ENCODE measurements at regions not wholly inside any gene's neighbourhood (a gene's known extent, or its start where the extent isn't known, plus 50 kb on each side); places are given as distances from the start of the nearest gene placed in this dataset.

GRCh38 chr20:56724241-56724757, 95.2 kb downstream of the TFAP2C start:
- H3K4me1 Mint-ChIP-seq (ENCODE audit: low read depth, unreplicated experiment): no peaks in the 10 kb centered on the region
- CTCF ChIA-PET: no interaction called here
- TF ChIP-seq CTCF (IDR thresholded peaks at IDR 0.05; ENCODE audit: unreplicated experiment): no peak
- BruUV-seq (replicated peaks): no TSS peak
- intact Hi-C loops (cut with micrococcal nuclease; ENCODE audit: unreplicated experiment): no loop called here
- no peaks in the 10 kb centered on the region for H3K9me3 Mint-ChIP-seq (ENCODE audit: low read depth, unreplicated experiment)
- no peaks in the 10 kb centered on the region for H3K36me3 Mint-ChIP-seq (ENCODE audit: insufficient read depth, unreplicated experiment)
- no peak overlapping the region for H3K4me3 Mint-ChIP-seq (ENCODE audit: low read depth, unreplicated experiment)
- DNase-seq: no peak
- H3K27ac Mint-ChIP-seq (ENCODE audit: unreplicated experiment): no peak overlapping the region
- H3K27me3 Mint-ChIP-seq (ENCODE audit: unreplicated experiment): peaks cover 26% of the 10 kb centered on the region

GRCh38 chr20:56730003-56730402, 100.9 kb downstream of the TFAP2C start:
- TF ChIP-seq CTCF (IDR thresholded peaks at IDR 0.05; ENCODE audit: unreplicated experiment): no peak
- H3K27ac Mint-ChIP-seq (ENCODE audit: unreplicated experiment): no peak overlapping the region
- intact Hi-C loops (cut with micrococcal nuclease; ENCODE audit: unreplicated experiment): no loop called here
- no TSS peak for BruUV-seq (replicated peaks)
- no peak for DNase-seq
- H3K36me3 Mint-ChIP-seq (ENCODE audit: insufficient read depth, unreplicated experiment): no peaks in the 10 kb centered on the region
- CTCF ChIA-PET: no interaction called here
- H3K27me3 Mint-ChIP-seq (ENCODE audit: unreplicated experiment): peaks cover 22% of the 10 kb centered on the region
- H3K4me1 Mint-ChIP-seq (ENCODE audit: low read depth, unreplicated experiment): no peaks in the 10 kb centered on the region
- no peak overlapping the region for H3K4me3 Mint-ChIP-seq (ENCODE audit: low read depth, unreplicated experiment)
- H3K9me3 Mint-ChIP-seq (ENCODE audit: low read depth, unreplicated experiment): no peaks in the 10 kb centered on the region

GRCh38 chr20:56730996-56731395, 101.9 kb downstream of the TFAP2C start:
- CTCF ChIA-PET: no interaction called here
- no peak for TF ChIP-seq CTCF (IDR thresholded peaks at IDR 0.05; ENCODE audit: unreplicated experiment)
- Mint-ChIP-seq H3K9me3 (ENCODE audit: low read depth, unreplicated experiment) (no peaks in the 10 kb centered on the region), H3K36me3 (ENCODE audit: insufficient read depth, unreplicated experiment) (no peaks in the 10 kb centered on the region), H3K4me3 (ENCODE audit: low read depth, unreplicated experiment) (no peak overlapping the region), H3K27ac (ENCODE audit: unreplicated experiment) (no peak overlapping the region), H3K27me3 (ENCODE audit: unreplicated experiment) (peaks cover 32% of the 10 kb centered on the region), H3K4me1 (ENCODE audit: low read depth, unreplicated experiment) (no peaks in the 10 kb centered on the region)
- DNase-seq: no peak
- intact Hi-C loops (cut with micrococcal nuclease; ENCODE audit: unreplicated experiment): no loop called here
- no TSS peak for BruUV-seq (replicated peaks)

GRCh38 chr20:56731476-56731875, 102.4 kb downstream of the TFAP2C start:
- BruUV-seq (replicated peaks): no TSS peak
- intact Hi-C loops (cut with micrococcal nuclease; ENCODE audit: unreplicated experiment): no loop called here
- TF ChIP-seq CTCF (IDR thresholded peaks at IDR 0.05; ENCODE audit: unreplicated experiment): no peak
- no peaks in the 10 kb centered on the region for H3K4me1 Mint-ChIP-seq (ENCODE audit: low read depth, unreplicated experiment)
- CTCF ChIA-PET: no interaction called here
- peaks cover 36% of the 10 kb centered on the region for H3K27me3 Mint-ChIP-seq (ENCODE audit: unreplicated experiment)
- no peaks in the 10 kb centered on the region for H3K36me3 Mint-ChIP-seq (ENCODE audit: insufficient read depth, unreplicated experiment)
- H3K4me3 Mint-ChIP-seq (ENCODE audit: low read depth, unreplicated experiment): no peak overlapping the region
- no peak overlapping the region for H3K27ac Mint-ChIP-seq (ENCODE audit: unreplicated experiment)
- no peak for DNase-seq
- H3K9me3 Mint-ChIP-seq (ENCODE audit: low read depth, unreplicated experiment): no peaks in the 10 kb centered on the region
